MM.1S (cell line): ENCODE measurements at regions not wholly inside any gene's neighbourhood (a gene's known extent, or its start where the extent isn't known, plus 50 kb on each side); places are given as distances from the start of the nearest gene placed in this dataset.

Source experiments
- EZH2 ChIP-seq: fragments of 300-600 bp; sonication (generic); optimal IDR thresholded peaks from 2 replicates; pipeline ENCODE3; 2017; ENCODE audit warnings: low read depth, mild to moderate bottlenecking, antibody characterized with exemption, low read length, mixed read lengths
- TF ChIP-seq, protein P1 (sequence below): fragments of 300-600 bp; sonication (generic); IDR thresholded peaks from 2 replicates; pipeline ENCODE4 v1.5.1; 2016; ENCODE audit warnings: antibody characterized with exemption, low read length, mixed read lengths

- TF ChIP-seq, protein P1, sequence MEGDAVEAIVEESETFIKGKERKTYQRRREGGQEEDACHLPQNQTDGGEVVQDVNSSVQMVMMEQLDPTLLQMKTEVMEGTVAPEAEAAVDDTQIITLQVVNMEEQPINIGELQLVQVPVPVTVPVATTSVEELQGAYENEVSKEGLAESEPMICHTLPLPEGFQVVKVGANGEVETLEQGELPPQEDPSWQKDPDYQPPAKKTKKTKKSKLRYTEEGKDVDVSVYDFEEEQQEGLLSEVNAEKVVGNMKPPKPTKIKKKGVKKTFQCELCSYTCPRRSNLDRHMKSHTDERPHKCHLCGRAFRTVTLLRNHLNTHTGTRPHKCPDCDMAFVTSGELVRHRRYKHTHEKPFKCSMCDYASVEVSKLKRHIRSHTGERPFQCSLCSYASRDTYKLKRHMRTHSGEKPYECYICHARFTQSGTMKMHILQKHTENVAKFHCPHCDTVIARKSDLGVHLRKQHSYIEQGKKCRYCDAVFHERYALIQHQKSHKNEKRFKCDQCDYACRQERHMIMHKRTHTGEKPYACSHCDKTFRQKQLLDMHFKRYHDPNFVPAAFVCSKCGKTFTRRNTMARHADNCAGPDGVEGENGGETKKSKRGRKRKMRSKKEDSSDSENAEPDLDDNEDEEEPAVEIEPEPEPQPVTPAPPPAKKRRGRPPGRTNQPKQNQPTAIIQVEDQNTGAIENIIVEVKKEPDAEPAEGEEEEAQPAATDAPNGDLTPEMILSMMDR, result no peak
- TF ChIP-seq EZH2, result no peak
Observed at GRCh38 chrX:40263014-40263560, 165.3 kb upstream of the BCOR start.
